ENCODE measurements at regions not wholly inside any gene's neighbourhood (a gene's known extent, or its start where the extent isn't known, plus 50 kb on each side); places are given as distances from the start of the nearest gene placed in this dataset.

GRCh38 chr9:113646946-113647914 is 183.7 kb downstream of the RGS3 start:
- TF ChIP-seq EP300 (IDR thresholded peaks at IDR 0.05; ENCODE audit: borderline replicate concordance) (no peak), CREB1 (IDR thresholded peaks at IDR 0.05; ENCODE audit: low read depth) (no peak), FOXM1 (IDR thresholded peaks at IDR 0.05; ENCODE audit: borderline replicate concordance, low read depth) (no peak), TCF12 (IDR thresholded peaks at IDR 0.05; ENCODE audit: low read depth) (no peak), MAX (IDR thresholded peaks at IDR 0.05) (no peak), ZBTB7A (IDR thresholded peaks at IDR 0.05; ENCODE audit: low read depth) (no peak), TEAD4 (IDR thresholded peaks at IDR 0.05) (no peak), RAD21 (IDR thresholded peaks at IDR 0.05; ENCODE audit: low read depth) (no peak), NFIC (IDR thresholded peaks at IDR 0.05) (no peak), CEBPB (IDR thresholded peaks at IDR 0.05) (no peak), EGR1 (IDR thresholded peaks at IDR 0.05) (no peak), USF1 (IDR thresholded peaks at IDR 0.05) (no peak), TAF1 (IDR thresholded peaks at IDR 0.05; ENCODE audit: low read depth) (no peak), YY1 (IDR thresholded peaks at IDR 0.05; ENCODE audit: low read depth) (no peak), REST (IDR thresholded peaks at IDR 0.05; ENCODE audit: low read depth) (no peak)

GRCh38 chr9:113648048-113648447 is 184.5 kb downstream of the RGS3 start:
- no peak for TF ChIP-seq MAX (IDR thresholded peaks at IDR 0.05)
- no peak for TF ChIP-seq ZBTB7A (IDR thresholded peaks at IDR 0.05; ENCODE audit: low read depth)
- TF ChIP-seq YY1 (IDR thresholded peaks at IDR 0.05; ENCODE audit: low read depth): no peak
- no peak for TF ChIP-seq TEAD4 (IDR thresholded peaks at IDR 0.05)
- TF ChIP-seq FOXM1 (IDR thresholded peaks at IDR 0.05; ENCODE audit: borderline replicate concordance, low read depth): no peak
- no peak for TF ChIP-seq REST (IDR thresholded peaks at IDR 0.05; ENCODE audit: low read depth)
- TF ChIP-seq EP300 (IDR thresholded peaks at IDR 0.05; ENCODE audit: borderline replicate concordance): no peak
- TF ChIP-seq TAF1 (IDR thresholded peaks at IDR 0.05; ENCODE audit: low read depth): no peak
- TF ChIP-seq NFIC (IDR thresholded peaks at IDR 0.05): no peak
- TF ChIP-seq CEBPB (IDR thresholded peaks at IDR 0.05): no peak
- TF ChIP-seq USF1 (IDR thresholded peaks at IDR 0.05): no peak
- no peak for TF ChIP-seq CREB1 (IDR thresholded peaks at IDR 0.05; ENCODE audit: low read depth)

GRCh38 chr9:113648586-113648985 is 185.1 kb downstream of the RGS3 start:
- TF ChIP-seq ZBTB7A (IDR thresholded peaks at IDR 0.05; ENCODE audit: low read depth) (no peak), MAX (IDR thresholded peaks at IDR 0.05) (no peak), TAF1 (IDR thresholded peaks at IDR 0.05; ENCODE audit: low read depth) (no peak), CREB1 (IDR thresholded peaks at IDR 0.05; ENCODE audit: low read depth) (no peak), NFIC (IDR thresholded peaks at IDR 0.05) (no peak), TCF12 (IDR thresholded peaks at IDR 0.05; ENCODE audit: low read depth) (no peak)

- no peak for TF ChIP-seq NFIC (IDR thresholded peaks at IDR 0.05)
- TF ChIP-seq ZBTB7A (IDR thresholded peaks at IDR 0.05; ENCODE audit: low read depth): no peak
- TF ChIP-seq MAX (IDR thresholded peaks at IDR 0.05): no peak
- TF ChIP-seq REST (IDR thresholded peaks at IDR 0.05; ENCODE audit: low read depth): no peak
- no peak for TF ChIP-seq TCF12 (IDR thresholded peaks at IDR 0.05; ENCODE audit: low read depth)
Observed at GRCh38 chr9:113649054-113649453, 185.5 kb downstream of the RGS3 start.

Measured in Ishikawa (cell line).